ENCODE measurements at regions not wholly inside any gene's neighbourhood (a gene's known extent, or its start where the extent isn't known, plus 50 kb on each side); places are given as distances from the start of the nearest gene placed in this dataset.

GRCh38 chr9:30178610-30179009 is 2205.8 kb upstream of the ACO1 start:
- TF ChIP-seq RCOR1 (IDR thresholded peaks at IDR 0.05; ENCODE audit: insufficient replicate concordance, low read length) (no peak), RAD21 (IDR thresholded peaks at IDR 0.05; ENCODE audit: low read length) (no peak), CTCF (conservative IDR thresholded peaks at IDR 0.05; ENCODE audit: low read depth, low read length) (no peak), RFX5 (IDR thresholded peaks at IDR 0.05; ENCODE audit: low read depth, low read length) (no peak), POLR2A (IDR thresholded peaks at IDR 0.05; ENCODE audit: low read depth, low read length) (no peak), CEBPB (IDR thresholded peaks at IDR 0.05; ENCODE audit: low read depth, low read length) (no peak), MAZ (IDR thresholded peaks at IDR 0.05; ENCODE audit: borderline replicate concordance, low read depth, low read length) (no peak)
